DND-41 (cell line): ENCODE measurements at regions not wholly inside any gene's neighbourhood (a gene's known extent, or its start where the extent isn't known, plus 50 kb on each side); places are given as distances from the start of the nearest gene placed in this dataset.

Experiments used
- EZH2 ChIP-seq: IDR thresholded peaks from 3 replicates; pipeline ENCODE4 v1.6.1; 2012; ENCODE audit warnings: borderline replicate concordance, low read depth, mild to moderate bottlenecking, moderate library complexity, low read length, inconsistent platforms; ENCODE audit not compliant: severe bottlenecking
- TF ChIP-seq, protein P1 (sequence below): IDR thresholded peaks from 2 replicates; pipeline ENCODE4 v1.5.1; 2012; ENCODE audit warnings: borderline replicate concordance, low read length, moderate library complexity, mild to moderate bottlenecking; ENCODE audit not compliant: poor library complexity, severe bottlenecking; ENCODE audit errors: extremely low read depth

DNA sequence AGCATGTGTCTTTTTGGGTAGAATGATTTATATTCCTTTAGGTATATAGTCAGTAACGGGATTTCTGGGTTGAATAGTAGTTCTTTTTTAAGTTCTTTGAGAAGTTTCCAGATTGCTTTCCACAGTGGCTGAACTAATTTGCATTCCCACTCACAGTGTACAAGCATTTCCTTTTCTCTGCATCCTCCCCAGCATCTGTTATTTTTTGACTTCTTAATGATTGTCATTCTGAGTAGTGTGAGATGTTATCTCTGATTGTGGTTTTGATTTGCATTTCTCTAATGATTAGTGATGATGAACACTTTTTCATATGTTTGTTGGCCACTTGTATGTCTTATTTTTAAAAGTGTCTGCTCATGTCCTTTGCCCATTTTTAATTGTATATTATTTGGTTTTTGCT, 337.6 kb downstream of the EFHB start:
- TF ChIP-seq EZH2, result no peak
- TF ChIP-seq, protein P1, sequence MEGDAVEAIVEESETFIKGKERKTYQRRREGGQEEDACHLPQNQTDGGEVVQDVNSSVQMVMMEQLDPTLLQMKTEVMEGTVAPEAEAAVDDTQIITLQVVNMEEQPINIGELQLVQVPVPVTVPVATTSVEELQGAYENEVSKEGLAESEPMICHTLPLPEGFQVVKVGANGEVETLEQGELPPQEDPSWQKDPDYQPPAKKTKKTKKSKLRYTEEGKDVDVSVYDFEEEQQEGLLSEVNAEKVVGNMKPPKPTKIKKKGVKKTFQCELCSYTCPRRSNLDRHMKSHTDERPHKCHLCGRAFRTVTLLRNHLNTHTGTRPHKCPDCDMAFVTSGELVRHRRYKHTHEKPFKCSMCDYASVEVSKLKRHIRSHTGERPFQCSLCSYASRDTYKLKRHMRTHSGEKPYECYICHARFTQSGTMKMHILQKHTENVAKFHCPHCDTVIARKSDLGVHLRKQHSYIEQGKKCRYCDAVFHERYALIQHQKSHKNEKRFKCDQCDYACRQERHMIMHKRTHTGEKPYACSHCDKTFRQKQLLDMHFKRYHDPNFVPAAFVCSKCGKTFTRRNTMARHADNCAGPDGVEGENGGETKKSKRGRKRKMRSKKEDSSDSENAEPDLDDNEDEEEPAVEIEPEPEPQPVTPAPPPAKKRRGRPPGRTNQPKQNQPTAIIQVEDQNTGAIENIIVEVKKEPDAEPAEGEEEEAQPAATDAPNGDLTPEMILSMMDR, result no peak
